H1 (cell line): ENCODE measurements at regions not wholly inside any gene's neighbourhood (a gene's known extent, or its start where the extent isn't known, plus 50 kb on each side); places are given as distances from the start of the nearest gene placed in this dataset.
"Not testable (repeated sequence)": the region's sequence is repeated elsewhere in the genome, so short reads cannot be mapped to it uniquely, and the experiment has no call there.

Source experiments
- BCL11A ChIP-seq, 2 experiments: IDR thresholded peaks; one replicate each; pipeline ENCODE4 v1.6.1; 2011; ENCODE audit warnings: low read depth in 2 of 2, low read length in 2 of 2, mild to moderate bottlenecking in 2 of 2
- E2F6 ChIP-seq: IDR thresholded peaks from 2 replicates; pipeline ENCODE4 v1.6.1; 2012; ENCODE audit warnings: inconsistent platforms
- EGR1 ChIP-seq: IDR thresholded peaks from 2 replicates; pipeline ENCODE4 v1.6.1; 2011; ENCODE audit warnings: low read depth, low read length, borderline replicate concordance
- EZH2 ChIP-seq: fragments of 200-600 bp; sonication (generic); IDR thresholded peaks from 2 replicates; pipeline ENCODE4 v1.7.1; 2012; ENCODE audit warnings: low read depth, mild to moderate bottlenecking, moderate library complexity, low read length, inconsistent platforms; ENCODE audit not compliant: severe bottlenecking
- POLR2A ChIP-seq, 2 experiments: IDR thresholded peaks; 1 replicate in 1 of 2; 2 replicates in 1 of 2; pipeline ENCODE4 v1.6.1; 2011; ENCODE audit warnings: low read depth in 2 of 2, low read length in 2 of 2, mild to moderate bottlenecking in 2 of 2; ENCODE audit errors: control extremely low read depth in 1 of 2
- SP1 ChIP-seq: IDR thresholded peaks from 2 replicates; pipeline ENCODE4 v1.6.1; 2011; ENCODE audit warnings: low read depth, low read length
- TF ChIP-seq, protein P1 (sequence below), 3 experiments: IDR thresholded peaks; 1 replicate in 2 of 3; 2 replicates in 1 of 3; pipeline versions ENCODE4 v1.5.1 to v1.6.1; 2011; ENCODE audit warnings: low read length in 3 of 3, mild to moderate bottlenecking in 3 of 3, inconsistent platforms in 2 of 3, low read depth in 1 of 3, moderate library complexity in 1 of 3; ENCODE audit not compliant: insufficient read depth in 1 of 3; ENCODE audit errors: control extremely low read depth in 1 of 3

DNA sequence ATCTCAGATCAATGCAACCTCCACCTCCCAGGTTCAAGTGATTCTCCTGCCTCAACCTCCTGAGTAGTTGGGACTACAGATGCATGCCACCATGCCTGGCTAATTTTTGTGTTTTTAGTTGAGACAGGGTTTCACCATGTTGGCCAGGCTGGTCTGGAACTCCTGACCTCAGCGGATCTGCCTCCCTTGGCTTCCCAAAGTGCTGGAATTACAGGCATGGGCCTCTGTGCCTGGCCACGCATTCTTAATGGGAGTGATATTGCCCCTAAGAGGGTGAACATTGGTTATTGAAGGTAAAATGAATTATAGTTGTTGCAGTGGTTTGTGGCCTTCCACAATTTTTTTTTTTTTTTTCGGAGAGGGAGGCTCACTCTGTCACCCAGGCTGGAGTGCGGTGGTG is 309.5 kb upstream of the ZNF337 start:
- TF ChIP-seq POLR2A (IDR thresholded peaks at IDR 0.05; ENCODE audit: control extremely low read depth in 1 of 2, low read depth in 2 of 2, low read length in 2 of 2); E2F6; EZH2; SP1; BCL11A (IDR thresholded peaks at IDR 0.05; ENCODE audit: low read depth in 2 of 2, low read length in 2 of 2); EGR1: not testable (repeated sequence)
- TF ChIP-seq, protein P1, sequence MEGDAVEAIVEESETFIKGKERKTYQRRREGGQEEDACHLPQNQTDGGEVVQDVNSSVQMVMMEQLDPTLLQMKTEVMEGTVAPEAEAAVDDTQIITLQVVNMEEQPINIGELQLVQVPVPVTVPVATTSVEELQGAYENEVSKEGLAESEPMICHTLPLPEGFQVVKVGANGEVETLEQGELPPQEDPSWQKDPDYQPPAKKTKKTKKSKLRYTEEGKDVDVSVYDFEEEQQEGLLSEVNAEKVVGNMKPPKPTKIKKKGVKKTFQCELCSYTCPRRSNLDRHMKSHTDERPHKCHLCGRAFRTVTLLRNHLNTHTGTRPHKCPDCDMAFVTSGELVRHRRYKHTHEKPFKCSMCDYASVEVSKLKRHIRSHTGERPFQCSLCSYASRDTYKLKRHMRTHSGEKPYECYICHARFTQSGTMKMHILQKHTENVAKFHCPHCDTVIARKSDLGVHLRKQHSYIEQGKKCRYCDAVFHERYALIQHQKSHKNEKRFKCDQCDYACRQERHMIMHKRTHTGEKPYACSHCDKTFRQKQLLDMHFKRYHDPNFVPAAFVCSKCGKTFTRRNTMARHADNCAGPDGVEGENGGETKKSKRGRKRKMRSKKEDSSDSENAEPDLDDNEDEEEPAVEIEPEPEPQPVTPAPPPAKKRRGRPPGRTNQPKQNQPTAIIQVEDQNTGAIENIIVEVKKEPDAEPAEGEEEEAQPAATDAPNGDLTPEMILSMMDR (IDR thresholded peaks at IDR 0.05; ENCODE audit: control extremely low read depth in 1 of 3, insufficient read depth in 1 of 3, low read depth in 1 of 3, low read length in 3 of 3) = not testable (repeated sequence)
